NCI-H1092 treated with DMSO at 0.1 percent for 48 hours (cell line): ENCODE measurements at regions not wholly inside any gene's neighbourhood (a gene's known extent, or its start where the extent isn't known, plus 50 kb on each side); places are given as distances from the start of the nearest gene placed in this dataset.

ENCODE experiments used
- DNase-seq: peaks from one replicate; lab custom pipeline; 2025; lab: John Stamatoyannopoulos, UW

- no peak for DNase-seq
Measured at GRCh38 chr13:75231235-75231634, 250.7 kb downstream of the TBC1D4 start.

DNA sequence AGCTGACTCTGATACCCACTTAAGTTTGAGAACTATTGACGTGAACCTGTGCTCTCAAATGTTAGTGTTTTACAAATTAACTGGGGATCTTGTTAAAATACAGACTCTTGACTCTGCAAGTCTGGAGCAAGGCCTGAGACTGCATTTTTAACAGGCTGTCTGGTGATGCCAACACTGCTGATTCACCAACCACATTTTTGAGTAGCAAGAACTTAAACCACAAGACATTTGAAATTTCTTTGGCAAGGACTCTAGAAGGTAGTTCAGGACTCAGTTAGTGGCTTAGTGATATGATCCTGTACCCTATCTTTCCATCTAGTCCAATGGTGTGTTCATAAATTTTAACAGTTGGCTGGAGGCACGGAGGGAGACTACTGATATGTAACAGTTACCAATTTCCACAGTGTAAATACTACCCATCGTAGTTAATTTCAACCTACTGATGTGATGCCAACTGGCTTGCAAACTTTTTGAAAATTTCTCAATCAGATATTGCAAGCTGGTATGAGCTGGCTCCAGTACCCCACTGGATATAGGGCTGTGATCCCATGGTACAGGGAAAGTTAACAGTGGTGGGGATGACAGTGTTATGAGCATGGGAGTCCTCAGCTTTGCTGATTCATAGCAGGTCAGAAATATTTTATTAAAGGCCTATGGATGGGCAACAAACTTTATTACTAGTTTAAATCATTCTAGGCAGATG, 255.1 kb downstream of the TBC1D4 start:
- no peak for DNase-seq

DNA sequence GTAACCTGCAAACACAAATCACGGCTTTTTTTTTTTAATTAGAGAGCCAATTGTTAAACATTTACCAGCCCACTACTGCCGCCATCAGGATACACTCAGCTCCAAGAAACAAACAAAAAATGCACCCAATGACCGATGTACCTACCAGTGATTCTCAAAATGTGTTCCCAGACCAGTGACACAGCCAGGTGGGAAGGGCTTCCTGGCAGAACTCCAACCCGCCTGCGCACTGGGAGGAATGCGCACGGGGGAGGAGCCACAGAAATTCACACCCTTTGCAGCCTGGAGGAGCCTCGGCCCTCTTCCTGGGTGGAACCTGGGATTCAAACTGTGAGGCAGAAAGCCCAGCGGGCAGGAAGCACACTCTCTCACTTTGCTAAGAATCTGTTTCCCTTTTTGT, 255.9 kb downstream of the TBC1D4 start:
- DNase-seq: no peak

DNA sequence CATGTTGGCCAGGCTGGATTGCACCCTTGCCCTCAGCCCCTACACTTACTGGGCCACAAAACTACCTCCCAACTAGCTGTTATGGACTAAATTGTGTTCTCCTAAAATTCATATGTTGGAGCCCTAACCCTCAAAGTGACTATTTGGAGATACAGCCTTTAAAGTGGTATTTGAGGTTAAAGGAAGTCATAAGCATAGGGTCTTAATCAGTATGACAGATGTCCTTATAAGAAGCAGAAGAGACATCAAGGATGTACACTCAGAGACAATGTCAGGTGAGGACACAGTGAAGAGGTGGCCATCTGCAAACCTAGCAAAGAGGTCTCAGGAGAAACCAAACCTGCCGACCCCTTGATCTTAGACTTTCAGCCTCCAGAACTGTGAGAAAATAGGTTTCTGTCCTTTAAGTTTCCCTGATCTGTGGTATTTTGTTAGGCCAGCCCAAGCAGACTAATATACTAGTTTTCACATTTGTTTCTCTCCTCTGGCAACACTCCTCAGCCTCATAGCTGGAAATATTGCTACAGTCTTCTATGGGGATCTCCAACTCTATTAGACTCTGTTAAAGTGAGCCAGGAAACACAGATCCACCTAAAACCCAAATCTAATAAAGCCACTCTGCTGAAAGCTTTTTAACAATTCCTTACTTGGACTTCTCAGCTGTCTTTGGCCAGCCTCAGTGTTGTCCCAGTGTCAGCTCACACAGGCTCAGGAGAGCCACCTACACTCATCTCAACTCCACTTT, 256.5 kb downstream of the TBC1D4 start:
- no peak for DNase-seq

DNA sequence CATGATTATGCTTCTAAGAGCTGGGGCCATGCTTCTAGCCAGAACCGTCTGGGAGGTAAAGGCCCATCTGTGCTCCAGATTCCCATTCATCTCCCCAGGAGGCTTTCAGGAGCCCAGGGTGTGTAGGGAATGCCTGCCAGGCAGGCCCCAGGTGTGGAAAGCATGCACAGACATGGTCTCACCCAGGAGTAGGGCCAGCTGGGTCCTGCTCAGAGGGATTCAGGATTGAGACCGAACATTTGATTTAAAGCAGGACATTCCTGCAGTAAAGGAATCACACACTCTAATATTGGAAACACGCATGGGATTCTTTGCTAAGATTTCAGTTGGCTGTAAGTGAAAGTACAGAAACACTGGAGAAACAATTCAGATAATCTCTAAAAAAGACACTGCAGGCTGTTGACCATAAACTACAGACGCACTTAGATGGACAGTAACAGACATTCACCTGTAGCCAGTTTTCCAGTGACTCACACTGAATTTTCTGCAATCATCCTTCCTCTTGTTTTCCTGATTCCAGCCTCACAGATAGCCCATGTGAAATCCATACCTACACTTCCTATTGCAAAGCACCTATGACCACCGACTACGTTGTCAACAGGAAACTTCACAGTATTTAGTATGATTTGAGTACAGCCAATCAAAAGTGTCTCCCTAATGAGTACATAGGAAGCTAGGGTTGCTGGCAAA, 257.8 kb downstream of the TBC1D4 start:
- no peak for DNase-seq

- no peak for DNase-seq
Measured at GRCh38 chr13:75222031-75222430, 259.9 kb downstream of the TBC1D4 start.

DNA sequence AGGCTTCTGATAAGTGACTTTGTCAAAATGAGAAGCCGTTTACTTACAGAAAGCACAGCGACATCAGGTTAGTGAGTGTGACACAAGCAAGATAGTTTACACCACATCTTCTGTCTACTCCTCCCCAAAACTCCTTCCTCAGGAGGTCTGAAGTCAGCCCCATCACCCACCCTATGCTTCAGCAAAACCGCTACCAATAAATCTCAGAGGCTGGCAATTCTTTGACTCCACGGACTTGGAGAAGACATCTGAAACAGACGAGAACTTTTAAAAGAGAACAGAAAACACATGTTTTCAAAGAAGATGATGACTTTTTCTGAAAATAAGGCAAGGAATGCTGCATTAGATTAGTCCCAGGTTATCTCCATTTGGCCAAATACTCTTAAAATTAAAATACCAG, 261.1 kb downstream of the TBC1D4 start:
- no peak for DNase-seq

GRCh38 chr13:75220238-75220542, 261.8 kb downstream of the TBC1D4 start:
- DNase-seq: no peak

DNA sequence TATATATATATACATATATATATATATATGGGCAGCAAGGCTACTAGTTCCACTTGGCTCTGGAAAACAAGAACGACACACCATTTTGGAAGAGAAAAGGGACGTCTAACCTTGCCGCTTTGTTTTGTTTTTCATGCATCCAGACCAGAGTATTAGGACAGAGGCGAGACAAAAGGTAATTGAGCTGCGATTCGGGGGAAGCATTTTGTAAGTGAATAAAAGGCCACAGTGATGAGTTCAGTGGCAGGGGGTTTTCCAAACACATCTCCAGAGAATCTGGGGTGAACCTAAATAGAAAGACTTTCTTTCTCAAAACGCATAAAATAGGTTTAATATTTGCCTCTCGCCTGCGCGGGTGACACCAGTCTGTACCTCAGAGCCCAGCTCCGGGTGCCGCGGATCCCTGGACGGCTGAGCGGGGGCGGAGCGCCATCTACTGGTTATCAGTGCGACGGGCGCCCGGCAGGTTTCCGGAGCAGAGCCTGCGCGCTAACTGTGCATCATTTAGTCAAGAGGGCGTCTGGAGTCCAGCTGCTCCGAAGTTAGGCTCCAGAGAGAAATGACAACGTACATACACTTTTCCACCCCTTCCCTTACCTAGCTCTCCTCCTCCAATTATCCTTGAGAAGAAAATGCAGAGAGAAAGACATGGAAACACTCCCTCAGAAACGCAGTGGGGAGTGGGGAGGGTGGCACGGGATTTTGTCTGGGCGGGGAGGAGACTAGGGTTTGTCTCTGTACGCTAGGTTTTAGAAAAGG, 262.3 kb downstream of the TBC1D4 start:
- DNase-seq: peak; percentile 93

GRCh38 chr13:75217949-75218348, 264.0 kb downstream of the TBC1D4 start:
- no peak for DNase-seq

- DNase-seq: no peak
Measured at GRCh38 chr13:75216038-75216437, 265.9 kb downstream of the TBC1D4 start.

- no peak for DNase-seq
Measured at GRCh38 chr13:75214846-75215245, 267.1 kb downstream of the TBC1D4 start.

DNA sequence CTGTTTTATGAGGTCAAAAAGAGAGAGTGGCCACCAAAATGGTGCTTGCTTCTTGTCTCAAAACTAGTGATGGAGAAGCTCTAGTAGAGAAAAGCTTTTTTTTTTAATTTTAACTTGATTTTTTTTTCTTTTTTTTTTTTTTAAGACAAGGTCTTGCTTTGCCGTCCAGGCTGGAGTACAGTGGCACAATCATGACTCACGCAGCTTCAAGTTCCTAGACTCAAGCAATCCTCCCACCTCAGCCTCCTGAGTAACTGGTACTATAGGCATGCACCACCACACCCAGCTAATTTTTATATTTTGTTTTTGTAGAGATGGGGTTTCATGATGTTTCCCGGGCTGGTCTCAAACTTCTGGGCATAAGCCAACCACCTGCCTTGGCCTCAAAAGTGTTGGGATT, 279.0 kb downstream of the TBC1D4 start:
- DNase-seq: no peak

- no peak for DNase-seq
Measured at GRCh38 chr13:75197803-75198202, 284.2 kb downstream of the TBC1D4 start.

- DNase-seq: no peak
Measured at GRCh38 chr13:75196147-75196837, 285.7 kb downstream of the TBC1D4 start.

DNA sequence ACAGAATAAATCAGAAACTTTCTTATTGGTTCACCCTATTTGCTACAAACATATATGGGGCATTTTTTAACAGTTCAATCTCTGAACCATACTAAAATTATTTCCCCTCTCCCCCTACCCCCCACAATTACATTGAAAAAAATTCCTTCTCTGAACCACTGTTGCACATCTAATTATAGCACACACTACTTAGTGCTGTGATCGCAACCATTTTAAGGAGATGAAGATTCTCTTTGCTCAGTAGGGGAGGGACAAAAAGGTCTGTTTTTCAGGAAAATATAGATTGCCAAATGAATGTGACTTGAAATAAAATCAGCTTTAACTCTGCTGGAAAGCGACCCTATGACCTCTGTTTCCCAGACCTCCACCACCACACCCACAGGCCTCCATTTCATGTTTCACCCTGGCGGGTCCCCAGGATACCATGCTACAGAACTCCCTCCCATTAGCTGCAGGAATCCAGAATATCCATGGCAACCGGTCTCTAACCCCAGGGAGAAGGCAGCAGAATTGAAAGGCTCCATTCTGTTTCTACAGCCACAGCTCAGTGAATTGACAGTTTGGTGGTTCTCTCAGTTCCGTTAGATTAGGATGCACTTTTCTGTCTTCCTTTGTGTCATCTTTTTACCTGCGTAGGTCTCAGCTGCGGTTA, 286.3 kb downstream of the TBC1D4 start:
- no peak for DNase-seq

- no peak for DNase-seq
Measured at GRCh38 chr13:75194717-75195462, 287.1 kb downstream of the TBC1D4 start.

DNA sequence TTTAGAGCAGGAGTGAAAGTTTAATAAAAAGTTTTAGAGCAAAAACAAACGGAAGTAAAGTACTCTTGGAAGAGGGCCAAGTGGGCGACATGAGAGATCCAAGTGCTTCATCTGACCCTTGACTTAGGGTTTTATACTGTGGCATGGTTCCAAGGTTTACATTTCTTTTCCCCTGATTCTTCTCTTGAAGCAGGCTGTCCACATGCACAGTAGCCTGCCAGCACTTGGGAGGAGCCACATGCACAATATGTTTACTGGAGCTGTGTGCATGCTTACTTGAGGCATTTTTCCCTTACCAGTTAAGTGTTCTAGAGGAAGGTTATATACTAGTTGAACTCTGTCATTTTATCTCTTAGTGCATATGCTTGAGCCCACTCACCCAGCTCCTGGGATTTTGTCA, 295.6 kb downstream of the TBC1D4 start:
- no peak for DNase-seq

GRCh38 chr13:75181906-75182305, 300.1 kb downstream of the TBC1D4 start:
- no peak for DNase-seq

- no peak for DNase-seq
Measured at GRCh38 chr13:75180805-75181455, 301.0 kb downstream of the TBC1D4 start.
